A549 (cell line): ENCODE measurements at regions not wholly inside any gene's neighbourhood (a gene's known extent, or its start where the extent isn't known, plus 50 kb on each side); places are given as distances from the start of the nearest gene placed in this dataset.

ENCODE experiments used
- ATAC-seq, 2 experiments: fragments of 200-7000 bp in 1 of 2; fragments of >200 bp in 1 of 2; cut with Nextera tagmentation in 1 of 2; cut with Tn5 transposase in 1 of 2; 3 replicates each; pipeline versions ENCODE4 v1.8.0 to v1.9.1; 2018 to 2020; ENCODE audit warnings: mild to moderate bottlenecking in 1 of 2, moderate library complexity in 1 of 2
- CTCF ChIA-PET: fragments of 300-600 bp; sonication (Branson Sonifier 250); formaldehyde crosslinking; extraction: SDS; loops from one replicate; lab custom pipeline; 2021; ENCODE audit warnings: antibody characterized with exemption, inconsistent platforms; lab: Yijun Ruan, JAX
- POLR2A ChIA-PET: fragments of 350-600 bp; formaldehyde crosslinking; extraction: SDS; loops from one replicate; lab custom pipeline; 2021; ENCODE audit warnings: antibody characterized with exemption, inconsistent platforms; lab: Yijun Ruan, JAX
- DNase-seq, 2 experiments: peaks; one replicate each; pipeline versions ENCODE4 v3.0.0 to v3.0.0-alpha.2; 2011 to 2016; ENCODE audit warnings: low read depth in 1 of 2, low spot score in 1 of 2
- FAIRE-seq: peaks from 2 replicates; lab custom pipeline; 2011; peaks lifted over from hg19 to GRCh38; lab: Jason Lieb, UNC
- H3K27ac ChIP-seq, 2 experiments: fragments of >200 bp; sonication (Bioruptor Twin); formaldehyde crosslinking; 3 replicates each; pipeline ENCODE4 v1.5.1; 2016 to 2017
- H3K4me1 ChIP-seq: fragments of >200 bp; sonication (Bioruptor Twin); formaldehyde crosslinking; 3 replicates; pipeline ENCODE4 v1.6.1; 2016
- H3K4me2 ChIP-seq: fragments of >200 bp; sonication (Bioruptor Twin); formaldehyde crosslinking; 3 replicates; pipeline ENCODE4 v1.6.1; 2016
- H3K4me3 ChIP-seq: fragments of >200 bp; sonication (Bioruptor Twin); formaldehyde crosslinking; 3 replicates; pipeline ENCODE4 v1.5.1; 2016
- H3K9me3 ChIP-seq: fragments of >200 bp; sonication (Bioruptor Twin); formaldehyde crosslinking; 3 replicates; pipeline ENCODE4 v1.6.1; 2016
- CHD2 ChIP-seq: fragments of 150-350 bp; IDR thresholded peaks from 2 replicates; pipeline ENCODE4 v1.6.1; 2014; ENCODE audit warnings: low read length; ENCODE audit not compliant: partially characterized antibody
- EHMT2 ChIP-seq: fragments of 200-600 bp; sonication (generic); IDR thresholded peaks from 2 replicates; pipeline ENCODE4 v1.6.1; 2016; ENCODE audit warnings: antibody characterized with exemption, low read depth, mild to moderate bottlenecking, moderate library complexity
- EP300 ChIP-seq, 2 experiments: fragments of >200 bp; sonication (Bioruptor Twin); formaldehyde crosslinking; IDR thresholded peaks; 2 replicates in 1 of 2; 3 replicates in 1 of 2; pipeline ENCODE4 v1.6.1; 2016 to 2017
- ESRRA ChIP-seq: fragments of 150-350 bp; IDR thresholded peaks from 2 replicates; pipeline ENCODE4 v1.6.1; 2014; ENCODE audit warnings: mild to moderate bottlenecking, low read length, borderline replicate concordance
- GATA3 ChIP-seq: IDR thresholded peaks from 2 replicates; pipeline ENCODE4 v1.6.1; 2012; ENCODE audit warnings: borderline replicate concordance
- HDAC2 ChIP-seq: fragments of 200-600 bp; sonication (generic); IDR thresholded peaks from 2 replicates; pipeline ENCODE4 v1.6.1; 2016
- HEYL ChIP-seq: fragments of 250-450 bp; sonication (Bioruptor Pico); IDR thresholded peaks from 2 replicates; pipeline ENCODE4 v1.8.0; 2021; ENCODE audit warnings: mild to moderate bottlenecking, moderate library complexity
- HOXB13 ChIP-seq: fragments of 250-450 bp; sonication (Bioruptor Pico); IDR thresholded peaks from 2 replicates; pipeline ENCODE4 v1.5.0; 2020; ENCODE audit warnings: low read depth, mild to moderate bottlenecking, moderate library complexity
- JUN ChIP-seq, 2 experiments: fragments of >200 bp; sonication (Bioruptor Twin); formaldehyde crosslinking; IDR thresholded peaks; 2 replicates in 1 of 2; 3 replicates in 1 of 2; pipeline ENCODE4 v1.6.1; 2016 to 2017
- KDM1A ChIP-seq: fragments of 200-600 bp; sonication (generic); IDR thresholded peaks from 2 replicates; pipeline ENCODE4 v1.6.1; 2016; ENCODE audit warnings: low read depth, mild to moderate bottlenecking
- KDM5A ChIP-seq: fragments of 200-600 bp; sonication (generic); IDR thresholded peaks from 2 replicates; pipeline ENCODE4 v1.6.1; 2016; ENCODE audit warnings: antibody characterized with exemption, mild to moderate bottlenecking
- MAFK ChIP-seq: fragments of 450-650 bp; IDR thresholded peaks from 2 replicates; pipeline ENCODE4 v1.6.1; 2014; ENCODE audit not compliant: partially characterized antibody
- PHF8 ChIP-seq: fragments of 200-600 bp; sonication (generic); IDR thresholded peaks from 2 replicates; pipeline ENCODE4 v1.6.1; 2016; ENCODE audit warnings: low read depth, mild to moderate bottlenecking, antibody characterized with exemption, moderate library complexity, borderline replicate concordance
- RARB ChIP-seq: fragments of 250-450 bp; sonication (Bioruptor Pico); IDR thresholded peaks from 2 replicates; pipeline ENCODE4 v1.8.0; 2021; ENCODE audit warnings: mild to moderate bottlenecking, moderate library complexity
- RNF2 ChIP-seq: fragments of 200-600 bp; sonication (generic); IDR thresholded peaks from 2 replicates; pipeline ENCODE4 v1.6.1; 2016; ENCODE audit warnings: low read depth, mild to moderate bottlenecking, antibody characterized with exemption, moderate library complexity, borderline replicate concordance
- SMC3 ChIP-seq: fragments of >200 bp; sonication (Bioruptor Twin); formaldehyde crosslinking; IDR thresholded peaks from 3 replicates; pipeline ENCODE4 v1.6.1; 2018; ENCODE audit warnings: inconsistent platforms
- SREBF2 ChIP-seq: fragments of 450-650 bp; IDR thresholded peaks from 2 replicates; pipeline ENCODE4 v1.6.1; 2014; ENCODE audit warnings: mild to moderate bottlenecking, moderate library complexity
- TFCP2L1 ChIP-seq: fragments of 250-450 bp; sonication (Bioruptor Pico); IDR thresholded peaks from 2 replicates; pipeline ENCODE4 v1.5.0; 2021; ENCODE audit warnings: mild to moderate bottlenecking
- ZFP36 ChIP-seq: fragments of 450-650 bp; IDR thresholded peaks from 2 replicates; pipeline ENCODE4 v1.6.1; 2014; ENCODE audit warnings: borderline replicate concordance; ENCODE audit not compliant: partially characterized antibody
- ZNF302 ChIP-seq: fragments of 250-450 bp; sonication (Bioruptor Pico); IDR thresholded peaks from 2 replicates; pipeline ENCODE4 v1.9.0; 2021; ENCODE audit warnings: inconsistent platforms, mild to moderate bottlenecking, moderate library complexity
- WGBS: methylation state at CpG from one replicate; pipeline ENCODE4 v1.1.6; 2017; ENCODE audit errors: missing lambda C conversion rate; 5-methylcytosine and 5-hydroxymethylcytosine counted together
- TF ChIP-seq, protein P1 (sequence below): fragments of 250-450 bp; sonication (Bioruptor Pico); IDR thresholded peaks from 2 replicates; pipeline ENCODE4 v1.5.0; 2020; ENCODE audit warnings: low read depth, mild to moderate bottlenecking, moderate library complexity
- TF ChIP-seq, protein P2 (sequence below): fragments of 450-650 bp; IDR thresholded peaks from 2 replicates; pipeline ENCODE4 v1.6.1; 2014; ENCODE audit warnings: antibody characterized with exemption
- TF ChIP-seq, protein P3 (sequence below): IDR thresholded peaks from 2 replicates; pipeline ENCODE4 v1.6.1; 2012
- TF ChIP-seq, protein P4 (sequence below): IDR thresholded peaks from 2 replicates; pipeline ENCODE4 v1.6.1; 2012
- TF ChIP-seq, protein P5 (sequence below): fragments of 150-350 bp; IDR thresholded peaks from 2 replicates; pipeline ENCODE4 v1.6.1; 2014; ENCODE audit warnings: low read depth, mild to moderate bottlenecking, low read length

DNA sequence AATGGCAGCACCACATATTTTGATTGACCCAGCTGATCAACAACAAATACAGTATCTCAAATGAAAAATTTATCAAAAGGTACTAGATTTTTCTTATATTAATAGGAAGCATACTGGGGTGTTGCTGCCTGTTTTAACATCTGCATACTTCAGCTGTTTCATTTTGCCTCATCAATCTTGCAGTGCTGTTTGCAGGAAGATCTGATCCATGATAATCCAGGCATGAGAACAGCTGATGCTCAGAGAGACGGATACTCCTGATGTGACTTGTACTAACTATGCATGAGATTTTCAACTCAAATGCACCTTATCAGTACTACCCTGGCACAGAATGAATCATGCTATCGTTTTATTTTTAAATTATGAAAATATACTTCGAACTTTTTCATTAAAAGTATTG is 2136.8 kb downstream of the PCDH9 start:
- CTCF ChIA-PET = interaction anchor here (0.7 kb wide), 1 partner anchor 1966 kb away, joined by 4 read pairs; no protein-coding TSS in a partner anchor
- H3K27ac ChIP-seq = no peak overlapping the region
- POLR2A ChIA-PET = no interaction called here
- H3K9me3 ChIP-seq = no peaks in the 10 kb centered on the region
- DNase-seq = no peak
- TF ChIP-seq HEYL (no peak), TFCP2L1 (CRISPR knock-in tag) (no peak), ZNF302 (no peak), MAFK (no peak), RNF2 (no peak), HDAC2 (no peak), GATA3 (no peak)
- TF ChIP-seq, protein P1, sequence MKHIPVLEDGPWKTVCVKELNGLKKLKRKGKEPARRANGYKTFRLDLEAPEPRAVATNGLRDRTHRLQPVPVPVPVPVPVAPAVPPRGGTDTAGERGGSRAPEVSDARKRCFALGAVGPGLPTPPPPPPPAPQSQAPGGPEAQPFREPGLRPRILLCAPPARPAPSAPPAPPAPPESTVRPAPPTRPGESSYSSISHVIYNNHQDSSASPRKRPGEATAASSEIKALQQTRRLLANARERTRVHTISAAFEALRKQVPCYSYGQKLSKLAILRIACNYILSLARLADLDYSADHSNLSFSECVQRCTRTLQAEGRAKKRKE = no peak
- FAIRE-seq = no peak
- no peak overlapping the region for H3K4me3 ChIP-seq
- no peak overlapping the region for H3K4me2 ChIP-seq
- WGBS = 39% methylated on average over 3 of the region's 3 CpGs
- no peaks in the 10 kb centered on the region for H3K4me1 ChIP-seq
- ATAC-seq = no peak

DNA sequence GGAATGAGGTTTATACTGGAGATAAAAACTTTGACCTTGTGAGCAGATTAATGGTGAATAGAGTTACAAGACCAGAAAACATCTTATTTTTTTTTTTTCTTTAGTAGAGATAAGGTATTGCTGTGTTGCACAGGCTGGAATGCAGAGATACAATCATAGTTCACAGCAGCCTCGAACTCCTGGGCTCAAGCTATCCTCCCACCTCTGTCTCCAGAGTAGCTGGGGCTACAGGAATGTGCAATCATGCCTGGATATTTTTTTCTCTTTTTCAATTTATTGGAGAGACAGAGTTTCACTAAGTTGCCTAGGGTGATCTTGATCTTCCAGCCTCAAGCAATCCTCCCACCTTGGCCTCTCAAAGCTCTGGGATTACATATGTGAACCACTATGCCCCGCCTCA is 2139.1 kb downstream of the PCDH9 start:
- FAIRE-seq = no peak
- ATAC-seq = no peak
- H3K4me2 ChIP-seq = no peak overlapping the region
- no peak for DNase-seq
- no peaks in the 10 kb centered on the region for H3K4me1 ChIP-seq
- ChIA-PET CTCF (no interaction called here), POLR2A (no interaction called here)
- TF ChIP-seq JUN (IDR thresholded peaks at IDR 0.05) (no peak), ZNF302 (no peak), RNF2 (no peak), EP300 (IDR thresholded peaks at IDR 0.05) (no peak), CHD2 (no peak), SMC3 (no peak), GATA3 (no peak), PHF8 (no peak), ESRRA (no peak), KDM1A (no peak), KDM5A (no peak), MAFK (no peak), HOXB13 (no peak)
- TF ChIP-seq, protein P2, sequence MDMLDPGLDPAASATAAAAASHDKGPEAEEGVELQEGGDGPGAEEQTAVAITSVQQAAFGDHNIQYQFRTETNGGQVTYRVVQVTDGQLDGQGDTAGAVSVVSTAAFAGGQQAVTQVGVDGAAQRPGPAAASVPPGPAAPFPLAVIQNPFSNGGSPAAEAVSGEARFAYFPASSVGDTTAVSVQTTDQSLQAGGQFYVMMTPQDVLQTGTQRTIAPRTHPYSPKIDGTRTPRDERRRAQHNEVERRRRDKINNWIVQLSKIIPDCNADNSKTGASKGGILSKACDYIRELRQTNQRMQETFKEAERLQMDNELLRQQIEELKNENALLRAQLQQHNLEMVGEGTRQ = no peak
- TF ChIP-seq, protein P3, sequence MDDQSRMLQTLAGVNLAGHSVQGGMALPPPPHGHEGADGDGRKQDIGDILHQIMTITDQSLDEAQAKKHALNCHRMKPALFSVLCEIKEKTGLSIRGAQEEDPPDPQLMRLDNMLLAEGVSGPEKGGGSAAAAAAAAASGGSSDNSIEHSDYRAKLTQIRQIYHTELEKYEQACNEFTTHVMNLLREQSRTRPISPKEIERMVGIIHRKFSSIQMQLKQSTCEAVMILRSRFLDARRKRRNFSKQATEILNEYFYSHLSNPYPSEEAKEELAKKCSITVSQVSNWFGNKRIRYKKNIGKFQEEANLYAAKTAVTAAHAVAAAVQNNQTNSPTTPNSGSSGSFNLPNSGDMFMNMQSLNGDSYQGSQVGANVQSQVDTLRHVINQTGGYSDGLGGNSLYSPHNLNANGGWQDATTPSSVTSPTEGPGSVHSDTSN = no peak
- no peak overlapping the region for H3K4me3 ChIP-seq
- 14% methylated on average over 2 of the region's 2 CpGs for WGBS
- H3K27ac ChIP-seq = no peak overlapping the region
- no peaks in the 10 kb centered on the region for H3K9me3 ChIP-seq

DNA sequence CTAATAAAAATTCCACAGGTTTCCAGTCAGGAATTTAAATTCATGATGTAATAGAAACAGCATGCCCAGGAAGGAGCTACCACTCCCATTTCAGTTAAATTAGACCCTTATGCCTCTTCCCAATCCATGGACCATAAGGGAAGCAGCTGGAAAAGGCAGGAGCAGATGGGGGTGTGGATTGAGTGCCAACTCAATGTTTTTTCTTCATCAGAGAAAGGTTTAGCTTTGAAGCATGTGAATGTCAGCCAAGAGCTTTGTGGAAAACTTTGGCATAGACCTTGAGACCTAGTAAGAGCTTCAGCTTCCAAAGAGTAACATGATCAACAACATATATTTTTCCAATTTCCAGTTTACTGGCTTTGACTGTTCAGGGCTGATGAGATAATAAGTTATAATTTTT is 2139.9 kb downstream of the PCDH9 start:
- ChIA-PET CTCF (no interaction called here), POLR2A (interaction anchor here (0.6 kb wide), 1 partner anchor 11 kb away, joined by 4 read pairs; no protein-coding TSS in a partner anchor)
- no peak overlapping the region for H3K4me2 ChIP-seq
- H3K27ac ChIP-seq = no peak overlapping the region
- ATAC-seq (no peak), FAIRE-seq (no peak), DNase-seq (no peak)
- H3K4me1 ChIP-seq = no peaks in the 10 kb centered on the region
- TF ChIP-seq, protein P4, sequence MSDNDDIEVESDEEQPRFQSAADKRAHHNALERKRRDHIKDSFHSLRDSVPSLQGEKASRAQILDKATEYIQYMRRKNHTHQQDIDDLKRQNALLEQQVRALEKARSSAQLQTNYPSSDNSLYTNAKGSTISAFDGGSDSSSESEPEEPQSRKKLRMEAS = no peak
- TF ChIP-seq EHMT2 = no peak
- TF ChIP-seq SREBF2 = no peak
- TF ChIP-seq RARB (CRISPR knock-in tag) = no peak
- TF ChIP-seq PHF8 = no peak
- TF ChIP-seq RNF2 = no peak
- no peak for TF ChIP-seq ZFP36
- TF ChIP-seq, protein P5, sequence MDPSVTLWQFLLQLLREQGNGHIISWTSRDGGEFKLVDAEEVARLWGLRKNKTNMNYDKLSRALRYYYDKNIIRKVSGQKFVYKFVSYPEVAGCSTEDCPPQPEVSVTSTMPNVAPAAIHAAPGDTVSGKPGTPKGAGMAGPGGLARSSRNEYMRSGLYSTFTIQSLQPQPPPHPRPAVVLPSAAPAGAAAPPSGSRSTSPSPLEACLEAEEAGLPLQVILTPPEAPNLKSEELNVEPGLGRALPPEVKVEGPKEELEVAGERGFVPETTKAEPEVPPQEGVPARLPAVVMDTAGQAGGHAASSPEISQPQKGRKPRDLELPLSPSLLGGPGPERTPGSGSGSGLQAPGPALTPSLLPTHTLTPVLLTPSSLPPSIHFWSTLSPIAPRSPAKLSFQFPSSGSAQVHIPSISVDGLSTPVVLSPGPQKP = no peak
- no peak overlapping the region for H3K4me3 ChIP-seq
- H3K9me3 ChIP-seq = no peaks in the 10 kb centered on the region
